SK-N-SH treated with all-trans-retinoic acid at 6 μM for 48 hours (cell line): ENCODE measurements at regions not wholly inside any gene's neighbourhood (a gene's known extent, or its start where the extent isn't known, plus 50 kb on each side); places are given as distances from the start of the nearest gene placed in this dataset.

Experiments used
- CSRNP3 ChIP-seq: fragments of 250-450 bp; sonication (Bioruptor Pico); IDR thresholded peaks from 2 replicates; pipeline ENCODE4 v1.5.1; 2021; ENCODE audit warnings: mild to moderate bottlenecking, moderate library complexity
- TSHZ2 ChIP-seq: fragments of 250-450 bp; sonication (Bioruptor Pico); IDR thresholded peaks from 2 replicates; pipeline ENCODE4 v1.5.0; 2020; ENCODE audit warnings: mild to moderate bottlenecking, moderate library complexity

- TF ChIP-seq TSHZ2 (CRISPR knock-in tag), result no peak
- TF ChIP-seq CSRNP3 (CRISPR knock-in tag), result no peak
Observed at GRCh38 chrX:8864161-8864560, 63.0 kb upstream of the FAM9A start.
